Upper lobe of right lung (tissue), 1 donor: ENCODE measurements at regions not wholly inside any gene's neighbourhood (a gene's known extent, or its start where the extent isn't known, plus 50 kb on each side); places are given as distances from the start of the nearest gene placed in this dataset.

Source experiments
- ATAC-seq: fragments of 200-7000 bp; cut with Tn5 transposase; one replicate; pipeline ENCODE4 v1.9.1; 2020; ENCODE audit warnings: mild to moderate bottlenecking, moderate library complexity
- DNase-seq: peaks from one replicate; pipeline ENCODE4 v3.0.0-alpha.2; 2020
- H3K27ac ChIP-seq: fragments of 200-600 bp; one replicate; pipeline ENCODE4 v1.8.0; 2022
- H3K27me3 ChIP-seq: fragments of 200-600 bp; one replicate; pipeline ENCODE4 v1.8.0; 2022; ENCODE audit warnings: mild to moderate bottlenecking
- H3K36me3 ChIP-seq: fragments of 200-600 bp; one replicate; pipeline ENCODE4 v1.8.0; 2022
- H3K4me1 ChIP-seq: fragments of 200-600 bp; one replicate; pipeline ENCODE4 v1.8.0; 2022
- H3K4me3 ChIP-seq: fragments of 200-600 bp; one replicate; pipeline ENCODE4 v1.8.0; 2022; ENCODE audit warnings: mild to moderate bottlenecking
- H3K9me3 ChIP-seq: fragments of 200-600 bp; one replicate; pipeline ENCODE4 v1.8.0; 2022
- CTCF ChIP-seq: fragments of 200-600 bp; IDR thresholded peaks from one replicate; pipeline ENCODE4 v1.8.0; 2022; ENCODE audit warnings: antibody characterized with exemption
- intact Hi-C: fragments of 100-400 bp; cut with DNase I; formaldehyde crosslinking; loops from one replicate; pipeline ENCODE4 v1.11.0; 2022
- donor health status: DM: no; HTN: yes; CAD: no; lungs with severe emphysema.

- Histone ChIP-seq H3K9me3 (no peaks in the 10 kb centered on the region), H3K27me3 (no peaks in the 10 kb centered on the region), H3K4me3 (no peak overlapping the region), H3K27ac (no peak overlapping the region), H3K36me3 (no peaks in the 10 kb centered on the region), H3K4me1 (no peaks in the 10 kb centered on the region)
- DNase-seq, result no peak
- TF ChIP-seq CTCF, result no peak
- intact Hi-C loops, result no loop called here
- no peak for ATAC-seq
These were observed 312.8 kb upstream of the CTNND2 start for GRCh38 chr5:12217039-12217438.

- Histone ChIP-seq H3K4me3 (no peak overlapping the region), H3K9me3 (no peaks in the 10 kb centered on the region), H3K4me1 (no peaks in the 10 kb centered on the region), H3K27me3 (no peaks in the 10 kb centered on the region), H3K36me3 (no peaks in the 10 kb centered on the region), H3K27ac (no peak overlapping the region)
- intact Hi-C loops, result no loop called here
- ATAC-seq (no peak), DNase-seq (no peak)
- TF ChIP-seq CTCF, result no peak
These were observed 310.2 kb upstream of the CTNND2 start for GRCh38 chr5:12214267-12215015.

GRCh38 chr5:12208366-12209100, 304.3 kb upstream of the CTNND2 start:
- H3K27me3 ChIP-seq, result no peaks in the 10 kb centered on the region
- TF ChIP-seq CTCF, result no peak
- H3K4me1 ChIP-seq, result no peaks in the 10 kb centered on the region
- DNase-seq, result no peak
- ATAC-seq, result no peak
- no peak overlapping the region for H3K27ac ChIP-seq
- H3K4me3 ChIP-seq, result no peak overlapping the region
- no peaks in the 10 kb centered on the region for H3K9me3 ChIP-seq
- H3K36me3 ChIP-seq, result no peaks in the 10 kb centered on the region
- intact Hi-C loops, result no loop called here

- Histone ChIP-seq H3K4me3 (no peak overlapping the region), H3K27me3 (no peaks in the 10 kb centered on the region), H3K4me1 (no peaks in the 10 kb centered on the region), H3K27ac (no peak overlapping the region), H3K9me3 (no peaks in the 10 kb centered on the region), H3K36me3 (no peaks in the 10 kb centered on the region)
- DNase-seq (no peak), ATAC-seq (no peak)
- intact Hi-C loops, result no loop called here
- no peak for TF ChIP-seq CTCF
These were observed 300.5 kb upstream of the CTNND2 start for GRCh38 chr5:12204761-12205160.

GRCh38 chr5:12193536-12193935, 289.3 kb upstream of the CTNND2 start:
- intact Hi-C loops, result no loop called here
- no peak for ATAC-seq
- H3K36me3 ChIP-seq, result no peaks in the 10 kb centered on the region
- H3K27me3 ChIP-seq, result no peaks in the 10 kb centered on the region
- H3K4me1 ChIP-seq, result no peaks in the 10 kb centered on the region
- no peak for TF ChIP-seq CTCF
- no peak overlapping the region for H3K27ac ChIP-seq
- DNase-seq, result no peak
- no peaks in the 10 kb centered on the region for H3K9me3 ChIP-seq
- H3K4me3 ChIP-seq, result no peak overlapping the region
